ENCODE measurements at regions not wholly inside any gene's neighbourhood (a gene's known extent, or its start where the extent isn't known, plus 50 kb on each side); places are given as distances from the start of the nearest gene placed in this dataset.
"Not testable (repeated sequence)": the region's sequence is repeated elsewhere in the genome, so short reads cannot be mapped to it uniquely, and the experiment has no call there.

DNA sequence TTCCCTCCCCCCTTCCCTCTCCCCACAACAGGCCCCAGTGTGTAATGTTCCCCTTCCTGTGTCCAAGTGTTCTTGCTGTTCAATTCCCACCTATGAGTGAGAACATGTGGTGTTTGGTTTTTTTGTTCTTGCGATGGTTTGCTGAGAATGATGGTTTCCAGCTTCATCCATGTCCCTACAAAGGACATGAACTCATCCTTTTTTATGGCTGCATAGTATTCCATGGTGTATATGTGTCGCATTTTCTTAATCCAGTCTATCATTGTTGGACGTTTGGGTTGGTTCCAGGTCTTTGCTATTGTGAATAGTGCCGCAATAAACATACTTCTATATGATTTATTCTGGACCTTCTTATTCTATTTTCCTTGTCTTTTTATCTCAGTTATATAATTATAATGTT, 165.2 kb upstream of the SLC35G4 start:
- H3K9me3 Mint-ChIP-seq; H3K4me1 ChIP-seq (ENCODE audit: insufficient read depth); DNase-seq (ENCODE audit: low spot score); H3K9me2 ChIP-seq (ENCODE audit: insufficient read depth); H2AFZ ChIP-seq; H3K27me3 ChIP-seq (ENCODE audit: insufficient read depth); H3K4me2 ChIP-seq; H3F3A ChIP-seq (replicated peaks; ENCODE audit: low read depth); H3K27ac Mint-ChIP-seq; H3K27ac ChIP-seq (ENCODE audit: low read depth); H4K20me1 ChIP-seq (replicated peaks; ENCODE audit: insufficient read depth); H3K4me3 ChIP-seq; H3K4me3 Mint-ChIP-seq; H3K79me2 ChIP-seq (replicated peaks; ENCODE audit: insufficient read depth); H3K36me3 ChIP-seq (ENCODE audit: insufficient read depth); H3K27me3 Mint-ChIP-seq (ENCODE audit: insufficient read depth, low read depth, poor library complexity); H3K4me1 Mint-ChIP-seq; ATAC-seq; H3K36me3 Mint-ChIP-seq (ENCODE audit: low read depth): not testable (repeated sequence)

- Mint-ChIP-seq H3K27me3 (ENCODE audit: insufficient read depth, low read depth, poor library complexity) (no peaks in the 10 kb centered on the region), H3K36me3 (ENCODE audit: low read depth) (no peaks in the 10 kb centered on the region), H3K4me3 (no peak overlapping the region), H3K4me1 (no peaks in the 10 kb centered on the region), H3K27ac (no peak overlapping the region), H3K9me3 (no peaks in the 10 kb centered on the region)
- H3K4me1 ChIP-seq (ENCODE audit: insufficient read depth), result no peaks in the 10 kb centered on the region
- no peak overlapping the region for H3K4me3 ChIP-seq
- H2AFZ ChIP-seq, result no peak overlapping the region
- no peak overlapping the region for H3K27ac ChIP-seq (ENCODE audit: low read depth)
- H3K27me3 ChIP-seq (ENCODE audit: insufficient read depth), result no peaks in the 10 kb centered on the region
- TF ChIP-seq POLR2AphosphoS5 (IDR thresholded peaks at IDR 0.05; ENCODE audit: low read depth), result no peak
- TF ChIP-seq, protein P1, sequence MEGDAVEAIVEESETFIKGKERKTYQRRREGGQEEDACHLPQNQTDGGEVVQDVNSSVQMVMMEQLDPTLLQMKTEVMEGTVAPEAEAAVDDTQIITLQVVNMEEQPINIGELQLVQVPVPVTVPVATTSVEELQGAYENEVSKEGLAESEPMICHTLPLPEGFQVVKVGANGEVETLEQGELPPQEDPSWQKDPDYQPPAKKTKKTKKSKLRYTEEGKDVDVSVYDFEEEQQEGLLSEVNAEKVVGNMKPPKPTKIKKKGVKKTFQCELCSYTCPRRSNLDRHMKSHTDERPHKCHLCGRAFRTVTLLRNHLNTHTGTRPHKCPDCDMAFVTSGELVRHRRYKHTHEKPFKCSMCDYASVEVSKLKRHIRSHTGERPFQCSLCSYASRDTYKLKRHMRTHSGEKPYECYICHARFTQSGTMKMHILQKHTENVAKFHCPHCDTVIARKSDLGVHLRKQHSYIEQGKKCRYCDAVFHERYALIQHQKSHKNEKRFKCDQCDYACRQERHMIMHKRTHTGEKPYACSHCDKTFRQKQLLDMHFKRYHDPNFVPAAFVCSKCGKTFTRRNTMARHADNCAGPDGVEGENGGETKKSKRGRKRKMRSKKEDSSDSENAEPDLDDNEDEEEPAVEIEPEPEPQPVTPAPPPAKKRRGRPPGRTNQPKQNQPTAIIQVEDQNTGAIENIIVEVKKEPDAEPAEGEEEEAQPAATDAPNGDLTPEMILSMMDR (conservative IDR thresholded peaks at IDR 0.05; ENCODE audit: low read depth in 2 of 2), result no peak
- TF ChIP-seq EZH2phosphoT487 (IDR thresholded peaks at IDR 0.05; ENCODE audit: unreplicated experiment), result no peak
- TF ChIP-seq, protein P2, sequence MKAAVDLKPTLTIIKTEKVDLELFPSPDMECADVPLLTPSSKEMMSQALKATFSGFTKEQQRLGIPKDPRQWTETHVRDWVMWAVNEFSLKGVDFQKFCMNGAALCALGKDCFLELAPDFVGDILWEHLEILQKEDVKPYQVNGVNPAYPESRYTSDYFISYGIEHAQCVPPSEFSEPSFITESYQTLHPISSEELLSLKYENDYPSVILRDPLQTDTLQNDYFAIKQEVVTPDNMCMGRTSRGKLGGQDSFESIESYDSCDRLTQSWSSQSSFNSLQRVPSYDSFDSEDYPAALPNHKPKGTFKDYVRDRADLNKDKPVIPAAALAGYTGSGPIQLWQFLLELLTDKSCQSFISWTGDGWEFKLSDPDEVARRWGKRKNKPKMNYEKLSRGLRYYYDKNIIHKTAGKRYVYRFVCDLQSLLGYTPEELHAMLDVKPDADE (IDR thresholded peaks at IDR 0.05), result no peak
- TF ChIP-seq, protein P3, sequence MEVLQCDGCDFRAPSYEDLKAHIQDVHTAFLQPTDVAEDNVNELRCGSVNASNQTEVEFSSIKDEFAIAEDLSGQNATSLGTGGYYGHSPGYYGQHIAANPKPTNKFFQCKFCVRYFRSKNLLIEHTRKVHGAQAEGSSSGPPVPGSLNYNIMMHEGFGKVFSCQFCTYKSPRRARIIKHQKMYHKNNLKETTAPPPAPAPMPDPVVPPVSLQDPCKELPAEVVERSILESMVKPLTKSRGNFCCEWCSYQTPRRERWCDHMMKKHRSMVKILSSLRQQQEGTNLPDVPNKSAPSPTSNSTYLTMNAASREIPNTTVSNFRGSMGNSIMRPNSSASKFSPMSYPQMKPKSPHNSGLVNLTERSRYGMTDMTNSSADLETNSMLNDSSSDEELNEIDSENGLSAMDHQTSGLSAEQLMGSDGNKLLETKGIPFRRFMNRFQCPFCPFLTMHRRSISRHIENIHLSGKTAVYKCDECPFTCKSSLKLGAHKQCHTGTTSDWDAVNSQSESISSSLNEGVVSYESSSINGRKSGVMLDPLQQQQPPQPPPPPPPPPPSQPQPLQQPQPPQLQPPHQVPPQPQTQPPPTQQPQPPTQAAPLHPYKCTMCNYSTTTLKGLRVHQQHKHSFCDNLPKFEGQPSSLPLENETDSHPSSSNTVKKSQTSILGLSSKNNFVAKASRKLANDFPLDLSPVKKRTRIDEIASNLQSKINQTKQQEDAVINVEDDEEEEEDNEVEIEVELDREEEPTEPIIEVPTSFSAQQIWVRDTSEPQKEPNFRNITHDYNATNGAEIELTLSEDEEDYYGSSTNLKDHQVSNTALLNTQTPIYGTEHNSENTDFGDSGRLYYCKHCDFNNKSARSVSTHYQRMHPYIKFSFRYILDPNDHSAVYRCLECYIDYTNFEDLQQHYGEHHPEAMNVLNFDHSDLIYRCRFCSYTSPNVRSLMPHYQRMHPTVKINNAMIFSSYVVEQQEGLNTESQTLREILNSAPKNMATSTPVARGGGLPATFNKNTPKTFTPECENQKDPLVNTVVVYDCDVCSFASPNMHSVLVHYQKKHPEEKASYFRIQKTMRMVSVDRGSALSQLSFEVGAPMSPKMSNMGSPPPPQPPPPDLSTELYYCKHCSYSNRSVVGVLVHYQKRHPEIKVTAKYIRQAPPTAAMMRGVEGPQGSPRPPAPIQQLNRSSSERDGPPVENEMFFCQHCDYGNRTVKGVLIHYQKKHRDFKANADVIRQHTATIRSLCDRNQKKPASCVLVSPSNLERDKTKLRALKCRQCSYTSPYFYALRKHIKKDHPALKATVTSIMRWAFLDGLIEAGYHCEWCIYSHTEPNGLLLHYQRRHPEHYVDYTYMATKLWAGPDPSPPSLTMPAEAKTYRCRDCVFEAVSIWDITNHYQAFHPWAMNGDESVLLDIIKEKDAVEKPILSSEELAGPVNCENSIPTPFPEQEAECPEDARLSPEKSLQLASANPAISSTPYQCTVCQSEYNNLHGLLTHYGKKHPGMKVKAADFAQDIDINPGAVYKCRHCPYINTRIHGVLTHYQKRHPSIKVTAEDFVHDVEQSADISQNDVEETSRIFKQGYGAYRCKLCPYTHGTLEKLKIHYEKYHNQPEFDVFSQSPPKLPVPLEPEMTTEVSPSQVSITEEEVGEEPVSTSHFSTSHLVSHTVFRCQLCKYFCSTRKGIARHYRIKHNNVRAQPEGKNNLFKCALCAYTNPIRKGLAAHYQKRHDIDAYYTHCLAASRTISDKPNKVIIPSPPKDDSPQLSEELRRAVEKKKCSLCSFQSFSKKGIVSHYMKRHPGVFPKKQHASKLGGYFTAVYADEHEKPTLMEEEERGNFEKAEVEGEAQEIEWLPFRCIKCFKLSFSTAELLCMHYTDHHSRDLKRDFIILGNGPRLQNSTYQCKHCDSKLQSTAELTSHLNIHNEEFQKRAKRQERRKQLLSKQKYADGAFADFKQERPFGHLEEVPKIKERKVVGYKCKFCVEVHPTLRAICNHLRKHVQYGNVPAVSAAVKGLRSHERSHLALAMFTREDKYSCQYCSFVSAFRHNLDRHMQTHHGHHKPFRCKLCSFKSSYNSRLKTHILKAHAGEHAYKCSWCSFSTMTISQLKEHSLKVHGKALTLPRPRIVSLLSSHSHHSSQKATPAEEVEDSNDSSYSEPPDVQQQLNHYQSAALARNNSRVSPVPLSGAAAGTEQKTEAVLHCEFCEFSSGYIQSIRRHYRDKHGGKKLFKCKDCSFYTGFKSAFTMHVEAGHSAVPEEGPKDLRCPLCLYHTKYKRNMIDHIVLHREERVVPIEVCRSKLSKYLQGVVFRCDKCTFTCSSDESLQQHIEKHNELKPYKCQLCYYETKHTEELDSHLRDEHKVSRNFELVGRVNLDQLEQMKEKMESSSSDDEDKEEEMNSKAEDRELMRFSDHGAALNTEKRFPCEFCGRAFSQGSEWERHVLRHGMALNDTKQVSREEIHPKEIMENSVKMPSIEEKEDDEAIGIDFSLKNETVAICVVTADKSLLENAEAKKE (CRISPR knock-in tag; IDR thresholded peaks at IDR 0.05), result no peak
- no peak for TF ChIP-seq STAT1 (IDR thresholded peaks at IDR 0.05; ENCODE audit: unreplicated experiment)
- no peak for TF ChIP-seq JUNB (IDR thresholded peaks at IDR 0.05; ENCODE audit: unreplicated experiment)
- no peak for TF ChIP-seq EZH2 (IDR thresholded peaks at IDR 0.05; ENCODE audit: low read depth, unreplicated experiment)
- H3K36me3 ChIP-seq (ENCODE audit: insufficient read depth), result no peaks in the 10 kb centered on the region
- H3K79me2 ChIP-seq (replicated peaks; ENCODE audit: insufficient read depth), result no peaks in the 10 kb centered on the region
- DNase-seq (ENCODE audit: low spot score) (no peak), ATAC-seq (no peak)
- H4K20me1 ChIP-seq (replicated peaks; ENCODE audit: insufficient read depth), result no peaks in the 10 kb centered on the region
- H3K4me2 ChIP-seq, result no peak overlapping the region
- no peaks in the 10 kb centered on the region for H3K9me2 ChIP-seq (ENCODE audit: insufficient read depth)
- no peaks in the 10 kb centered on the region for H3F3A ChIP-seq (replicated peaks; ENCODE audit: low read depth)
Observed at GRCh38 chr18:11437046-11437445, 172.3 kb upstream of the SLC35G4 start.
